ENCODE measurements at regions not wholly inside any gene's neighbourhood (a gene's known extent, or its start where the extent isn't known, plus 50 kb on each side); places are given as distances from the start of the nearest gene placed in this dataset.

DNA sequence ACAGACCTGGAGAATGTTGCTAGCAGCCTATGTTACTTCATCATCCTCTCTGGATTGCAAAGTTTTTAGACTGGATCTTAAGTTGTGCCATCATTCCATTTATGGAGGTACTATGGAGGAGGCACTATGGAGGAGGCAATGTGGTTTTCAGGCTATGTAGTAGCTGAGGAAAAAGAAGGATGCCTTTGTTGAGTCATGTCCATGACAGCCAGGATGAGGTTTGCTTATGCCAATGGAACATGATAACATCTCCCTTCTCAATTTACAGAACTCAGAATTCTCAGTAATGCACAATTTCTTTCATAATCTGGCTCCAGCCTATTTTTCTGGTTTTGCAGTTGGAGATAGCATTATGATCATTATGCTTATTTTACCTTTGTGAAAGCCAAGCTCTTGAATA lies 65.9 kb upstream of the TMEM108 start:
- ATAC-seq (no peak), DNase-seq (no peak)
- TF ChIP-seq EZH2phosphoT487 (IDR thresholded peaks at IDR 0.05; ENCODE audit: borderline replicate concordance, low read length), result no peak
- TF ChIP-seq EZH2 (IDR thresholded peaks at IDR 0.05; ENCODE audit: low read length, unreplicated experiment), result no peak
- no peak for TF ChIP-seq CTCF (conservative IDR thresholded peaks at IDR 0.05; ENCODE audit: low read depth, low read length)
- ChIA-PET POLR2A (ENCODE audit: unreplicated experiment) (no interaction called here), CTCF (no interaction called here)
- Histone ChIP-seq H3K4me2 (ENCODE audit: low read length) (no peak overlapping the region), H2AFZ (ENCODE audit: low read length) (no peak overlapping the region), H3K4me3 (ENCODE audit: low read length) (no peak overlapping the region), H3K27ac (ENCODE audit: low read length) (no peak overlapping the region), H3K36me3 (ENCODE audit: low read depth, low read length) (no peaks in the 10 kb centered on the region), H3K79me2 (ENCODE audit: low read length) (no peaks in the 10 kb centered on the region), H3F3A (ENCODE audit: low read length, unreplicated experiment) (no peaks in the 10 kb centered on the region), H4K20me1 (ENCODE audit: low read length) (no peaks in the 10 kb centered on the region), H3K9me3 (ENCODE audit: low read length) (no peaks in the 10 kb centered on the region), H3K9me2 (replicated peaks; ENCODE audit: low read length) (no peaks in the 10 kb centered on the region), H3K27me3 (ENCODE audit: low read length) (no peaks in the 10 kb centered on the region), H3K9ac (ENCODE audit: low read length) (no peak overlapping the region), H3K4me1 (ENCODE audit: insufficient read depth, low read length) (no peaks in the 10 kb centered on the region)
- BruUV-seq (replicated peaks), result no TSS peak
- intact Hi-C loops (cut with micrococcal nuclease), result no loop called here

GRCh38 chr3:132966374-132966773 lies 71.8 kb upstream of the TMEM108 start:
- intact Hi-C loops (cut with micrococcal nuclease), result no loop called here
- no TSS peak for BruUV-seq (replicated peaks)
- TF ChIP-seq EZH2phosphoT487 (IDR thresholded peaks at IDR 0.05; ENCODE audit: borderline replicate concordance, low read length) (no peak), CTCF (conservative IDR thresholded peaks at IDR 0.05; ENCODE audit: low read depth, low read length) (no peak), EZH2 (IDR thresholded peaks at IDR 0.05; ENCODE audit: low read length, unreplicated experiment) (no peak)

DNA sequence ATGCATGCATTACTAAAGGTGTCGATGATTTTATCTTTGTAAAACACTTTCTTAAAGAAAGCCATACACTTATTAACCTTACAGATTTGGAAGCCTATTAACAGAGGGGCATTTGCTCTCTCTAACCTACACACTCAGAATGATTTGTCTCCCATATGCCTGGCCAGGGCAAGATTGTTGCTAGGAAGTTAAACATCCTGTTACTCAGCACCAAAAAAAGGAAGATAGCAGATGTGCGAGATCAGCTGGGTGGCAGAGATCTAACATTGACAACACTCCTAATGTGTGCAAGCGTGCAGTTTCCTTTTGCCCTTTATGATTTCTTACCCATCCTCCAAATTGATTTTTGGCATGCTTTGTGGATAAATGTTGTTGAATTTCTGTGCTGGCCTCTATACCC lies 73.9 kb upstream of the TMEM108 start:
- no peaks in the 10 kb centered on the region for H3K27me3 ChIP-seq (ENCODE audit: low read length)

More at GRCh38 chr3:132966374-132966773, 71.8 kb upstream of the TMEM108 start:
- Histone ChIP-seq H3K36me3 (ENCODE audit: low read depth, low read length) (no peaks in the 10 kb centered on the region), H3K27ac (ENCODE audit: low read length) (no peak overlapping the region), H3K4me3 (ENCODE audit: low read length) (no peak overlapping the region), H3K79me2 (ENCODE audit: low read length) (no peaks in the 10 kb centered on the region), H3K9me3 (ENCODE audit: low read length) (no peaks in the 10 kb centered on the region), H3K4me1 (ENCODE audit: insufficient read depth, low read length) (no peaks in the 10 kb centered on the region), H3K4me2 (ENCODE audit: low read length) (no peak overlapping the region), H3K9me2 (replicated peaks; ENCODE audit: low read length) (no peaks in the 10 kb centered on the region), H2AFZ (ENCODE audit: low read length) (no peak overlapping the region), H3F3A (ENCODE audit: low read length, unreplicated experiment) (no peaks in the 10 kb centered on the region), H3K27me3 (ENCODE audit: low read length) (no peaks in the 10 kb centered on the region), H3K9ac (ENCODE audit: low read length) (no peak overlapping the region), H4K20me1 (ENCODE audit: low read length) (no peaks in the 10 kb centered on the region)
- ChIA-PET POLR2A (ENCODE audit: unreplicated experiment) (no interaction called here), CTCF (no interaction called here)
- ATAC-seq, result no peak
- DNase-seq, result peak; percentile 31

More for the DNA sequence above, 73.9 kb upstream of the TMEM108 start:
- ATAC-seq (no peak), DNase-seq (no peak)
- intact Hi-C loops (cut with micrococcal nuclease), result no loop called here
- Histone ChIP-seq H3K4me1 (ENCODE audit: insufficient read depth, low read length) (no peaks in the 10 kb centered on the region), H3F3A (ENCODE audit: low read length, unreplicated experiment) (no peaks in the 10 kb centered on the region), H3K4me3 (ENCODE audit: low read length) (no peak overlapping the region), H4K20me1 (ENCODE audit: low read length) (no peaks in the 10 kb centered on the region), H3K4me2 (ENCODE audit: low read length) (no peak overlapping the region), H3K9me2 (replicated peaks; ENCODE audit: low read length) (no peaks in the 10 kb centered on the region), H3K27ac (ENCODE audit: low read length) (no peak overlapping the region), H3K36me3 (ENCODE audit: low read depth, low read length) (no peaks in the 10 kb centered on the region), H3K9me3 (ENCODE audit: low read length) (no peaks in the 10 kb centered on the region), H2AFZ (ENCODE audit: low read length) (no peak overlapping the region), H3K79me2 (ENCODE audit: low read length) (no peaks in the 10 kb centered on the region), H3K9ac (ENCODE audit: low read length) (no peak overlapping the region)
- ChIA-PET POLR2A (ENCODE audit: unreplicated experiment) (no interaction called here), CTCF (no interaction called here)
- TF ChIP-seq EZH2 (IDR thresholded peaks at IDR 0.05; ENCODE audit: low read length, unreplicated experiment), result no peak
- no peak for TF ChIP-seq CTCF (conservative IDR thresholded peaks at IDR 0.05; ENCODE audit: low read depth, low read length)
- TF ChIP-seq EZH2phosphoT487 (IDR thresholded peaks at IDR 0.05; ENCODE audit: borderline replicate concordance, low read length), result no peak
- no TSS peak for BruUV-seq (replicated peaks)
